Right kidney (tissue), 1 donor: ENCODE measurements at regions not wholly inside any gene's neighbourhood (a gene's known extent, or its start where the extent isn't known, plus 50 kb on each side); places are given as distances from the start of the nearest gene placed in this dataset.
A peak's percentile ranks its signal among the peaks of the same experiment; 100 is the strongest.
"Not testable (repeated sequence)": the region's sequence is repeated elsewhere in the genome, so short reads cannot be mapped to it uniquely, and the experiment has no call there.

Experiments used
- DNase-seq: peaks from one replicate; pipeline ENCODE4 v3.0.0-alpha.2; 2016

- DNase-seq: no peak
These were observed 102.8 kb downstream of the TNFAIP3 start for GRCh38 chr6:137969874-137970273.

DNA sequence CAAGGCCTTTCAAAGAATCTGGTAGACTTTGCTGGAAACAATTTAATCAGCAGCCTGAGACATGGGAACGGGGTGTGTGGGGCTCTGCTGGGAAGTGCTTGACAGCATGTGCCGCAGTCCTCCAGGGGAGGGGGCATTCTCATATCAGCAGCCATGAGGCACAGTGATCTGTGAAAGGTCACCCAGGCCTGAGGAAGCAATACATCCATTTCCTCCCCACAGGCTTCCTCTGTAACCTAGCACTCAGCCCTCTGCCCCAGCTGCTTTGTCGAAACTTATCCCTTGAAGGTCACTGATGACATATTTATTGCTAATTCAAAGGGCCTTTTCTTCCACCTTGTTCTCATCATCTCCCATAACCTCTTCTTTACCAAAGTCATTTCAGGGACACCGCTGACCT, 103.3 kb downstream of the TNFAIP3 start:
- DNase-seq: no peak

- no peak for DNase-seq
These were observed 106.1 kb downstream of the TNFAIP3 start for GRCh38 chr6:137973201-137973600.

DNA sequence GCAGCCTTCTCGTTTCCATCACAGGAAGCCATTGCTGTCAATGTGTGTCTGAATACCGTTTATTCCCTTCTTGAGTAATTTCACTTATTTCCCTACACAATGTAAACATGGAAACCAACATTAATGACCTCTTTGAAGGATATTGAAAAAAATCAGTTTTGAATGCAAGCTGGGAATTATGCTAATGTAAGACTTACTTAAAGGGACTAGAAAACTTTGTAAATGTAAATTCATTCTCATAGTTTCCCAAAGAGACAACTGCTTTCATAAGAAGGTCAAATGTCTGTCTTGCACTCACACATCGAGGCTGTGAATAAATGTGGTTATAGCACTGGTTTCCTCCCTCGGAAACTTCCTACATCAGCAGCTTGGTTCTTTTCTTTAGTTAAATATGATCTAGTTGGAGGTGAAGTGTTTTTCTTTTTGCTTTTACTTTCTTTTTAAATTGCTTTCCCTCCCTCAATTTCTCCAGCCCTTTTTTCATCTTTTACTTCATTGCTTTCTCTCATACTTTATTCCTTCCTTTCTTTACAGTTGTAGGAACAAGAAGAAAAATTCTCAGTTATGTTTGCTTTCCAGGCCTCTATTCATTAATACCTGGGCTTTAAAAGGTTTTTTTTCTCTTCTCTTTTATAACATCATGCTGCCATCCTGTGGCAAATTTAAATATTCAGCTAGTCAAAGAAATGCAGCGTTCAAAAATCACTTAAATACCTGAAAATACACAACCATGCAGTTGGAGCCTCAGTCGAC, 108.3 kb downstream of the TNFAIP3 start:
- DNase-seq: no peak

DNA sequence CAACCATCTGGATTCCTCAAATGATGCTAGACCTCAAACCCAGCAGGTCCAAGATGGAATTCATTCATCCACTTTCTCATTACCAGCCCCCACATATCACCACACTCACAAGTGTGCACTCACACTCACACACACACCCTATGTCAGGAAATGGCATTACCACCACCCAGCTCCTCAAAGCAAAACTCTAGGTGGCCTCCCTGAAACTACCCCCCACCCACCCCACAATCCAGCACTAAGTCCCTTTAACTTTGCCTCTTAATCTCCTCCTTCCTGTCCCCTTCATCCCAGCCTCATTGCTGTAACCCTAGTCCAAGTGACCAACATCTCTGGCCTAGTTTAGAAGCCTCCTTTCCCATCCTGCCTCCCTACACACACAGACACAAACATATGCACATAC, 109.4 kb downstream of the TNFAIP3 start:
- DNase-seq: no peak

DNA sequence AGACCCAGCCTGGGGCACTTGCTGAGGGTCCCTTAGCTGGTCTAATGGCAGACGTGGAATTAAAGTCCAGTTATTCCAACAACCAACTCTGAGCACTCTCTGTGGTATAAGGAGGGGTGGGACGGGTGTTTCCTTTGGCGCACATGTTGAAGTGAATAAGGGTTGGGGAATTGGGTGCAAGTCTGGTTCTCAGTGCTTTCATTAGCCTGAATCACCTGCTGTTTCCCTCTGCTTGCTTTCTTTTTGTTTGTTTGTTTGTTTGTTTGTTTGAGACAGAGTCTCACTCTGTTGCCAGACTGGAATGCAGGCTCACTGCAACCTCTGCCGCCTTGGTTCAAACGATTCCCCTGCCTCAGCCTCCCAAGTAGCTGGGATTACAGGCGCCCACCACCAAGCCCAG, 110.1 kb downstream of the TNFAIP3 start:
- DNase-seq: no peak

- DNase-seq: no peak
These were observed 110.8 kb downstream of the TNFAIP3 start for GRCh38 chr6:137977814-137978213.

DNA sequence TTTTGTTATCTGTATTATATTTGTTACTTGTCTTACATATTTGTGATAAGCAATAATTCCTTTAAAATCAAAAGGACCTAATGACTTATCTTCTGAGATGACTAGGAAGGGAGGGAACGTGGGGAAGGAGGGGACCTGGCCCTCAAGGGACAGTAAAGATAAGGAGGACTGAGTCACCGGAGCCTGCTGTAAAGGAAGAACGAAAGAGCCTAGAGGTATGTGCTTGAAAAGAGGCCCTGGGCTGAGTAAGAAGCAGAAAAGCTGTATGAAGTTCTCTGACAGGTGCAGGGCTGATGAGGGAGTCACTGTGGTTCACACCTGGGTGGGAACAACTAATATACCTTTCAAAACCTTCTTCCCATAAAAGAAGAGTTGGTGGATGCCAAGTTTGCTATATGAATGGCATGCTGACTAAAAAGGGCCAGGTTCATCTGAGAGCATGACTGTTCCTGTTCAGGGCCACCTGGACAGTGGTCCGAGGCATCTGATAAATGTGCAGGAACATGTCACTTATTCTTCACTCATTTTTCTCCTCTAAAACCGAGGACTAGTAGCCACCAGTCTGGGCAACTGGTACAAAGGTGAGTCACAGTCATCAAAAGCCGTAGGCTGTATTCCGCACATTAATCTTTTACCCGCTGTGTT, 111.3 kb downstream of the TNFAIP3 start:
- no peak for DNase-seq

DNA sequence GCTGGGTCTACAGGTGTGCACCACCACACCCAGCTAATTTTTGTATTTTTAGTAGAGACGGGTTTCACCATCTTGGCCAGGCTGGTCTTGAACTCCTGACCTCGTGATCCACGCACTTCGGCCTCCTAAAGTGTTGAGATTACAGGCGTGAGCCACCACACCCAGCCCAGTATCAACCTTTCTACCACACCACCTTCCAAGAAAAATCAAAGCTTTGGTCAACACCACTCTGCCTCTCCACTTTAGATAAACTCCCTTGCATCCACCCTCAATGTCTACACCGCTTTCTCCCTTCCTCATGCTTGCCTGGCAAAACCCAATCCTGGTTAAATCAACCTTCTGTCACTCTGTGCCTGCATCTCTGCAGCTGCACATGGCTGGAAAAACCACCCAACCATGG, 112.2 kb downstream of the TNFAIP3 start:
- not testable (repeated sequence) for DNase-seq

GRCh38 chr6:137980777-137981176, 113.7 kb downstream of the TNFAIP3 start:
- DNase-seq: no peak

DNA sequence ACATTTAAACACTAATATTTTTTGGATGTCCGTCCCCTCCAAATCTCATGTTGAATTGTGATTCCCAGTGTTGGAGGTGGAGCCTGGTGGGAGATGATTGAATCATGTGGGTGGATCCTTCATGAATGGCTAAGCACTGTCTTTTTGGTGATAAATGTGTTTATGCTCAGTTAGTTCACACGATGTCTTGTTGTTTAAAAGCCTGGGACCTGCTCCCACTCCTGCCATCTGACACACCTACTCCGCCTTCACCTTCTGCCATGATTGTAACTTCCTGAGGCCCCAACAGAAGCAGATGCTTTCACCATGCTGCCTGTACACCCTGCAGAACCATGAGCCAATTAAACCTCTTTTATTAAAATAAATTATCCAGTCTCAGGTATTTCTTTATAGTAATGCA, 114.7 kb downstream of the TNFAIP3 start:
- no peak for DNase-seq

GRCh38 chr6:137982418-137983189, 115.5 kb downstream of the TNFAIP3 start:
- DNase-seq: no peak

GRCh38 chr6:137983269-137983668, 116.2 kb downstream of the TNFAIP3 start:
- no peak for DNase-seq

DNA sequence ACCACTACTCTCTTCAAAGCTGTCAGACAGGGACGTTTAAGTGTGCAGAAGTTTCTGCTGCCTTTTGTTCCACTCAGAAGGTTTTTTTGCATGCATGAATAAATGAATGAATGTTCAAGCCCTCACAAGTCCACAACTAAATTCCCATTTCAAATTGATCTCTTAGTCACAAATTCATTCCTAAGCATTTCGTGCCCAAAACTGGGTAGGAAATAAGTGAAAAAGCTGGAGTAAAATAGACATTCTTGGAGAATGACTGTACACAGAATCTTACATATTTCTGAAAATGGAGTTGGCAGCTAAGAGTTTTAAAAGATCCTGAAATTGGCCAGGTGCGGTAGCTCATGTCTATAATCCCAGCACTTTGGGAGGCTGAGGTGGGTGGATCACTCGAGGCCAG, 117.6 kb downstream of the PERP start:
- DNase-seq: no peak

- DNase-seq: no peak
These were observed 111.8 kb downstream of the PERP start for GRCh38 chr6:137995371-137995770.

- no peak for DNase-seq
These were observed 108.7 kb downstream of the PERP start for GRCh38 chr6:137998461-137999019.

- DNase-seq: no peak
These were observed 107.4 kb downstream of the PERP start for GRCh38 chr6:137999815-138000214.

DNA sequence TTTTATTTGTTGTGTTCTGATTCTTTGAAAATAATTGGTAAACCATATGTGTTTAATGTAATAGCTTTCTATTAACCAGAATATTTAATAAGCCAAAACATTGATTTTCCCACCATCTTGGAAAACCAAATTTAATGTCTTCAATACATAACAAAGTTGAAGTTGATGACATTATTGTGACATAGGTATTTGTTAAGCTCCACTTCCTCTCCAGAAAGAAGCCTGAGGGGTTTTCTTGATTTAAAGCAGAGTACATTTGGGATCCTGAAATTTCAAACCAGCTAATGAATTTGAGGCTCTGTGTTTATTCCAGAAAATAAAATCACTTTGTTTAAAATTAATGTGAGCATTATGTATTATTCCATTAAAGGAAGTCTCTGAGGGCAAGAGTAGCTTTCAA, 106.3 kb downstream of the PERP start:
- no peak for DNase-seq

DNA sequence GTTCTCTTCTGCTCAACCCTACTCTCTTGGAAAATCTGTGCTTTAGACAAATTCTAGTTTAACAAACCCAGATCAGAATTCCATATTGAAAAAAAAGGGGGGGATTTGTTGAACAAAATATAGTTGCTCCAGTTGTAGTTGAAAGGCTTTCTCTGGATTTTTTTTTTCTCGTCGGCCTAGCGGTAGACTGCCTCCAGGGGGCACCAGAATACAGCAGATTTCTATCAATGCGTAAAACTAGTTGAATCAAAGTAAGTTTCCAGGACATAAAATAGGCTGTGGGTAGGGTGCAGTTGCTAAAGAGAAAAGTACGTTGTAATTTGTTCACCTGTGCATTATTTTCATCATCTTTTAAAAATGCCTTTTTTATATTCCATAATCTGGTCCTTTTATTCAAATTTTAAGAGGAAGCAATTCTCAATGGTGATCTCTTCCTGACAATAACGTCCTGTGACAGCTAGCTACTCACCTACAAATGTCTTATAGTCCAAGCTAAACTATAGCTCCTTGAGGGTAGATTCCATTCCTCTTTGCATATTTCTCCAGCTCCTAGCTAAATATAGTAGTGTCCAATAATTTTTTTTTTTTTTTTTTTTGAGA, 105.4 kb downstream of the PERP start:
- peak; percentile 22 for DNase-seq

DNA sequence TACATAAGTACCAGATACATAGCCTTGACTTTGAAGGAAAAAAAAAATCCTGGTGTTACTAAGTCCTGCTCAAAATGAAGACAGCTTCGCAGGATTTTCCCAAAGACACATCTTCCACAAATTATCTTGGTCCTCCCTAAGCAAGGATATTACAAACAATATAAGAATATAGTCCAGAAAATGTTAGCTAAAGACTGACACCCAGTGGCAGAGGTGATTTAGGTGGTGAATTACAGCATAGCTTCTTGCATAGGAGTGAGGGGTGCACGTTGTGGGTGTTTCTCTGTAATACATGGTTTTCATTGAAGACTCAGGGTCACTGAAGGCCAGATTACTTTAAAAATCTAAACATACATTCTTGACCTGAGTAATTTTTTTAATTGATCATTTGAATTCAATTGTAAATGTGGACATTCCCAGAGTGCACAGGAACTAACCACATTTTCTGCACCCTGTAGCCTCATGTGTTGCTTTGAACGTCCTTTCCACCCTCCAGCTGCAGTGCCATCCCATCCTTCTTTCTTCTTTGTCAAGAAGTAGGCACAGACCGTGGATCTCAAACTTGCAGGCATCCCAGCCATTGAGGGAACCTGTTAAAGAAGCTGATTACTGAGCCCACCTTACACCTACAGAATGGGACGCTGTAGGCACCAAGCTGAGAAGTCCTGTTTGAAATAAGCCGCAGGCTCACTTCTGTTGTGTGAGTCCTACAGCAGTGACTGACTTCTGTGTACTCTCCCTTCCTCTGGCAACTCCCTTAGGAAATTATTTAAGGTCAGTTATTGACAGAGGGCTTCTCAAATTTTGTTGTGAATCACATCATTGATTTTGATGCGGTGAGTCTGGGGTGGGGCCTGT, 102.6 kb downstream of the PERP start:
- DNase-seq: no peak

DNA sequence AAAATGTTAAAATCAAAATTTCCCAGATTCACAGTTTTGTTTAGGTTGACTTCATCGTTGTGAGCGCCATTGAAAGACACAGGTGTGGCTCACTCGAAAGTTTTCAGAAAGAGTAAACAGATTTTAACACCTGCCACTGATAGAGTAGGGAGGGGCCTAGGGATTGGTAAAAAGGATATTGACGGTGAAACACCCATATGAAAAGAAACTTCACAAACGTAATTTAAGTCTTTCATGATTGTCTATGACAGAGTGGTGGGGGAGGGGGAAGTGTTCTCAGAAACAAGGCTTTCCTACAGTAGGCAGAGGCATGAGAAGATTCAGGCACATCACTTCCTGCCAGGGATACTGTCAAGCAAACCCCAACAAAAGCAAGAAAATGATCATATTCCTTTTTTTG, 101.4 kb downstream of the PERP start:
- no peak for DNase-seq

- no peak for DNase-seq
These were observed 100.2 kb downstream of the PERP start for GRCh38 chr6:138007014-138007472.
